ENCODE measurements at regions not wholly inside any gene's neighbourhood (a gene's known extent, or its start where the extent isn't known, plus 50 kb on each side); places are given as distances from the start of the nearest gene placed in this dataset.
A peak's percentile ranks its signal among the peaks of the same experiment; 100 is the strongest.

- DNase-seq (ENCODE audit: insufficient read length, low spot score) = no peak
- TF ChIP-seq CTCF (IDR thresholded peaks at IDR 0.05; ENCODE audit: insufficient read depth, missing control alignments) = no peak
- FAIRE-seq = no peak
These were observed 1046.7 kb upstream of the SLC39A10 start for GRCh38 chr2:194610297-194610696.

- TF ChIP-seq CTCF (IDR thresholded peaks at IDR 0.05; ENCODE audit: insufficient read depth, missing control alignments) = no peak
- no peak for FAIRE-seq
- no peak for DNase-seq (ENCODE audit: insufficient read length, low spot score)
These were observed 1053.6 kb upstream of the SLC39A10 start for GRCh38 chr2:194603429-194603828.

GRCh38 chr2:194602750-194603149 is 1054.3 kb upstream of the SLC39A10 start:
- DNase-seq (ENCODE audit: insufficient read length, low spot score) = no peak
- no peak for FAIRE-seq
- TF ChIP-seq CTCF (IDR thresholded peaks at IDR 0.05; ENCODE audit: insufficient read depth, missing control alignments) = no peak

GRCh38 chr2:194591192-194591591 is 1065.8 kb upstream of the SLC39A10 start:
- FAIRE-seq = no peak
- DNase-seq (ENCODE audit: insufficient read length, low spot score) = no peak
- no peak for TF ChIP-seq CTCF (IDR thresholded peaks at IDR 0.05; ENCODE audit: insufficient read depth, missing control alignments)

- DNase-seq (ENCODE audit: insufficient read length, low spot score) (no peak), FAIRE-seq (no peak)
- TF ChIP-seq CTCF (IDR thresholded peaks at IDR 0.05; ENCODE audit: insufficient read depth, missing control alignments) = no peak
These were observed 1069.2 kb upstream of the SLC39A10 start for GRCh38 chr2:194587739-194588270.

GRCh38 chr2:194567661-194568017 is 1089.4 kb upstream of the SLC39A10 start:
- FAIRE-seq = peak; percentile 82
- DNase-seq (ENCODE audit: insufficient read length, low spot score) = no peak
- TF ChIP-seq CTCF (IDR thresholded peaks at IDR 0.05; ENCODE audit: insufficient read depth, missing control alignments) = no peak

GRCh38 chr2:194566907-194567660 is 1089.9 kb upstream of the SLC39A10 start:
- no peak for TF ChIP-seq CTCF (IDR thresholded peaks at IDR 0.05; ENCODE audit: insufficient read depth, missing control alignments)
- DNase-seq (ENCODE audit: insufficient read length, low spot score) (no peak), FAIRE-seq (no peak)

Data from D721Med (cell line).